ENCODE measurements at regions not wholly inside any gene's neighbourhood (a gene's known extent, or its start where the extent isn't known, plus 50 kb on each side); places are given as distances from the start of the nearest gene placed in this dataset.

DNA sequence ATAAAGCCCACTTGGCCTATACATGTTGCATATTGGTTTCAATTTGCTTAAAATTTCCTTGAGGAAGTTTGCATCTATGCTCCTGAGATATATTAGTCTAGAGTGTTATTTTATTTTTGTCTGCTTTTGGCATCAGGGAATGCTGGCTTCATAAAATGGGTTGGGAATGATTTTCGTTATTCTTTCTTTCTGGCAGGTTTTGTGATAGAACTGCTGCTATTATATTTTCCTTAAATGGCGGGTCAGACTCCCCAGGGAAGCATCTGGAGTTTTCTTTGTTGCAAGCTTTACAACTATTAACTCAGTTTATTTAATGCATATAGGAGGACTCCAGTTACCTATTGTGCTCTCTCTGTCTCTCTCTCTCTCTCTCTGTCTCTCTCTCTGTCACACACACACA lies 82.0 kb upstream of the WDR17 start:
- Mint-ChIP-seq H3K27me3 (no peaks in the 10 kb centered on the region), H3K9me3 (peaks cover 4% of the 10 kb centered on the region), H3K27ac (no peak overlapping the region), H3K4me3 (no peak overlapping the region), H3K4me1 (ENCODE audit: unreplicated experiment) (no peaks in the 10 kb centered on the region), H3K36me3 (no peaks in the 10 kb centered on the region)
- TF ChIP-seq, protein P1, sequence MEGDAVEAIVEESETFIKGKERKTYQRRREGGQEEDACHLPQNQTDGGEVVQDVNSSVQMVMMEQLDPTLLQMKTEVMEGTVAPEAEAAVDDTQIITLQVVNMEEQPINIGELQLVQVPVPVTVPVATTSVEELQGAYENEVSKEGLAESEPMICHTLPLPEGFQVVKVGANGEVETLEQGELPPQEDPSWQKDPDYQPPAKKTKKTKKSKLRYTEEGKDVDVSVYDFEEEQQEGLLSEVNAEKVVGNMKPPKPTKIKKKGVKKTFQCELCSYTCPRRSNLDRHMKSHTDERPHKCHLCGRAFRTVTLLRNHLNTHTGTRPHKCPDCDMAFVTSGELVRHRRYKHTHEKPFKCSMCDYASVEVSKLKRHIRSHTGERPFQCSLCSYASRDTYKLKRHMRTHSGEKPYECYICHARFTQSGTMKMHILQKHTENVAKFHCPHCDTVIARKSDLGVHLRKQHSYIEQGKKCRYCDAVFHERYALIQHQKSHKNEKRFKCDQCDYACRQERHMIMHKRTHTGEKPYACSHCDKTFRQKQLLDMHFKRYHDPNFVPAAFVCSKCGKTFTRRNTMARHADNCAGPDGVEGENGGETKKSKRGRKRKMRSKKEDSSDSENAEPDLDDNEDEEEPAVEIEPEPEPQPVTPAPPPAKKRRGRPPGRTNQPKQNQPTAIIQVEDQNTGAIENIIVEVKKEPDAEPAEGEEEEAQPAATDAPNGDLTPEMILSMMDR (conservative IDR thresholded peaks at IDR 0.05) = no peak
- DNase-seq (ENCODE audit: extremely low spot score, unreplicated experiment) = no peak

DNA sequence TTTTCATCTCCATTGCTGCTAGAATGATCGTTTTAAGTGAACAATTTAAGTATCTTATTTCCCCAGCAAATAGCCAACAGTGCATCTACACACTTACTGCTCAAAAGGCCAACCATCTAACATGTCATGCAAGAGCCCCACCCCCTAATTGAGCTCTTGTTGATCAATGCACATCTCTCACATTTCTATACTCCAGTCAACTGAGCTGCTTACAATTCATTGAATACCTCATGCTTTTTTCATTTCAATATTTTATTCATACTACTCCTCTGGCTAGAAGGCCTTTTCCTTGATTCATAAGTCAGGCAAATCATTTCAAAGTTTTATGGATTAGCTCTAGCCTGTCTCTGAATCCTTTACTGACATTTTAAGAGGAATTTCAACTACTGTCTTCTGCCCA lies 79.0 kb upstream of the WDR17 start:
- H3K27me3 Mint-ChIP-seq = no peaks in the 10 kb centered on the region

DNA sequence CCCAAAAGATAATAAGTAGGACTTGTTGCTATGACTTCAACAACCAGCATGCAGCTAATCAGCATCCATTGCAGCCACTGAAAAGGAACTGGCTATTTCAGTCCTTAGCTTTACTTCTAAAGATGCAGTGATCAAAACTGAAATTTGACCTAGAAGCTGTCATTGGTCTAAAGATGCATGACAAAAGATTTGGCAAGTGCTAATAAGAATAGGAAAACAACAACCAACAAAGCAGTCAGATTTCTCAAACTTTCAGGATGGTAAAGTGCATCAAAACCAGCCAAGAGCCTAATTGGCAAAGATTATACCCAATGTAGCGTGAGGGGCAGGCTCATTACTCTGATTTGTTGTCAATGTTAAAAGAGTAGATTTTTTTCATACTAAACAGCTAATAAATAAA lies 77.1 kb upstream of the WDR17 start:
- Mint-ChIP-seq H3K4me1 (ENCODE audit: unreplicated experiment) (no peaks in the 10 kb centered on the region), H3K27ac (no peak overlapping the region), H3K9me3 (peaks cover 4% of the 10 kb centered on the region), H3K27me3 (no peaks in the 10 kb centered on the region), H3K4me3 (no peak overlapping the region), H3K36me3 (no peaks in the 10 kb centered on the region)
- DNase-seq (ENCODE audit: extremely low spot score, unreplicated experiment) = no peak
- TF ChIP-seq, protein P1 (conservative IDR thresholded peaks at IDR 0.05) = no peak

More for the DNA sequence above, 79.0 kb upstream of the WDR17 start:
- no peaks in the 10 kb centered on the region for H3K4me1 Mint-ChIP-seq (ENCODE audit: unreplicated experiment)
- no peak for DNase-seq (ENCODE audit: extremely low spot score, unreplicated experiment)
- H3K27ac Mint-ChIP-seq = no peak overlapping the region
- peaks cover 4% of the 10 kb centered on the region for H3K9me3 Mint-ChIP-seq
- no peaks in the 10 kb centered on the region for H3K36me3 Mint-ChIP-seq
- no peak overlapping the region for H3K4me3 Mint-ChIP-seq
- TF ChIP-seq, protein P1 (conservative IDR thresholded peaks at IDR 0.05) = no peak

DNA sequence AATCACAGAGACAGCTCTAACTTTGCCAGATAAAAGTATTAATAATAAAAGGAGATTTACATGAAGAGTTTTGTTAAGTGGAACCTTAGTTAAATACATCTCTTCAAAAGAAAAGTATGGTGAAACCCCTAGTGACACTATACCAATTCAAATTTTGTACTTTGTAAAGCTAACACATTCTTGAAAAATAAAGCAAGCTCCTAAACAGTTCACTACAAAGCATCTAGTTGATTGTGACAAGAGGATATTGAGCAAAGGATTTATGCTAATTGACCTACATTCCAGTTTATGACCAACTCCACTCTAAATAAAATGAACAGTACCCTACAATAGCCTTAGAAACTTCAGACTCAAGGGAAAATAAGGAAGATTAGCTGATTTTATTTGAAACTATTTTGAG lies 69.4 kb upstream of the WDR17 start:
- no peak for DNase-seq (ENCODE audit: extremely low spot score, unreplicated experiment)
- Mint-ChIP-seq H3K27ac (no peak overlapping the region), H3K27me3 (peaks cover 13% of the 10 kb centered on the region), H3K4me1 (ENCODE audit: unreplicated experiment) (peaks cover 4% of the 10 kb centered on the region), H3K36me3 (no peaks in the 10 kb centered on the region), H3K9me3 (peaks cover 10% of the 10 kb centered on the region), H3K4me3 (no peak overlapping the region)
- TF ChIP-seq, protein P1 (conservative IDR thresholded peaks at IDR 0.05) = no peak

DNA sequence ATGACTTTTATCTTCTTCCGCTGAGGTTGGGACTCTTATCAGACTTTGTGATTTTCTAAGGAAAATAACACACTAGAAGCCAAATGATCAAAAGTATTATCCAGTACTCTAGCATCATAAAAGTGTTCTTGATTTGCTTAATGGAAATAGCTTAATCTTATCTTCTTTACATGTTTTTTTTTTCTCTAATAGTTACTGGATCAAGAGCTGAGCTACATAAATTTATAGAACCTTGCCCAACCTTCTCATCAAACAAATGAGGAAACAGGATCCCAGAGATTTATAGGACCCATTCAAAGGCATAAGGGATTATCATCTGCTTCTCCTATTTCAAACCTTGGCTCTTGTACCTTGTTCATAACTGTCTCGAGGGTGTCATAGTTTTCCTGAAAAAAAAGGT lies 68.3 kb upstream of the WDR17 start:
- no peaks in the 10 kb centered on the region for H3K36me3 Mint-ChIP-seq
- peaks cover 4% of the 10 kb centered on the region for H3K4me1 Mint-ChIP-seq (ENCODE audit: unreplicated experiment)
- no peak for DNase-seq (ENCODE audit: extremely low spot score, unreplicated experiment)
- H3K27ac Mint-ChIP-seq = no peak overlapping the region
- H3K9me3 Mint-ChIP-seq = peaks cover 10% of the 10 kb centered on the region
- peaks cover 23% of the 10 kb centered on the region for H3K27me3 Mint-ChIP-seq
- TF ChIP-seq, protein P1 (conservative IDR thresholded peaks at IDR 0.05) = no peak
- H3K4me3 Mint-ChIP-seq = no peak overlapping the region

DNA sequence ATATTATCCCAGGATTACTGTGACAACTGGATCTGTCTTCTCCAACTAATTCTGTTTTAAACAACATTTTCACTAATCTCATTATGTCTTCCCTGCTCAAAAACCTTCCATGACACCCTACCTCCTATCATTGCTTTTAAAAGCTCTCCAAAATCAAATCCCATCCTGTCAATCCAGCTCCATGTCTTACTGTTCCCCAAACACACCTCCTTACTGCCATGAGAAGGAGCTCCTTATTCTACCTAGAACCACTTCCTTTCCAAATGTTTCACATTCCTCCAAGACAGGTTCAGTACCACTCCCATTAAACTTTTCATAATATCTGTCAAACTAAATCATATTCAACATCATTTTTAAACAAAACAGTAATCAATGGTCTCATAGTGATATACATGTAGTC lies 66.9 kb upstream of the WDR17 start:
- no peak for DNase-seq (ENCODE audit: extremely low spot score, unreplicated experiment)
- Mint-ChIP-seq H3K4me1 (ENCODE audit: unreplicated experiment) (peaks cover 10% of the 10 kb centered on the region), H3K36me3 (no peaks in the 10 kb centered on the region), H3K4me3 (peak overlapping the region; percentile 3), H3K27ac (peak overlapping the region; percentile 8), H3K27me3 (peaks cover 36% of the 10 kb centered on the region), H3K9me3 (peaks cover 10% of the 10 kb centered on the region)
- TF ChIP-seq, protein P1 (conservative IDR thresholded peaks at IDR 0.05) = no peak
